Osteocyte (in vitro differentiated cells): ENCODE measurements at regions not wholly inside any gene's neighbourhood (a gene's known extent, or its start where the extent isn't known, plus 50 kb on each side); places are given as distances from the start of the nearest gene placed in this dataset.

Source experiments
- DNase-seq: peaks from one replicate; pipeline ENCODE4 v3.0.0; 2021; ENCODE audit warnings: mixed read lengths; ENCODE audit not compliant: unreplicated experiment; ENCODE audit errors: extremely low spot score
- H3K27ac Mint-ChIP-seq: one replicate; pipeline ENCODE4 v1.8.0; 2021; ENCODE audit warnings: mild to moderate bottlenecking, mixed read lengths; ENCODE audit not compliant: unreplicated experiment
- H3K27me3 Mint-ChIP-seq: one replicate; pipeline ENCODE4 v1.8.0; 2021; ENCODE audit warnings: mixed read lengths; ENCODE audit not compliant: unreplicated experiment
- H3K36me3 Mint-ChIP-seq: one replicate; pipeline ENCODE4 v1.8.0; 2021; ENCODE audit warnings: mixed read lengths; ENCODE audit not compliant: unreplicated experiment
- H3K4me1 Mint-ChIP-seq: one replicate; pipeline ENCODE4 v1.8.0; 2021; ENCODE audit warnings: mixed read lengths; ENCODE audit not compliant: unreplicated experiment
- H3K4me3 Mint-ChIP-seq: one replicate; pipeline ENCODE4 v1.8.0; 2021; ENCODE audit warnings: mild to moderate bottlenecking, moderate library complexity, mixed read lengths; ENCODE audit not compliant: unreplicated experiment
- H3K9me3 Mint-ChIP-seq: one replicate; pipeline ENCODE4 v1.8.0; 2021; ENCODE audit warnings: mixed read lengths; ENCODE audit not compliant: unreplicated experiment
- TF ChIP-seq, protein P1 (sequence below): fragments of 200-600 bp; sonication (generic); IDR thresholded peaks from 2 replicates; pipeline ENCODE4 v1.5.0; 2021; ENCODE audit warnings: antibody characterized with exemption, mild to moderate bottlenecking, moderate library complexity

DNA sequence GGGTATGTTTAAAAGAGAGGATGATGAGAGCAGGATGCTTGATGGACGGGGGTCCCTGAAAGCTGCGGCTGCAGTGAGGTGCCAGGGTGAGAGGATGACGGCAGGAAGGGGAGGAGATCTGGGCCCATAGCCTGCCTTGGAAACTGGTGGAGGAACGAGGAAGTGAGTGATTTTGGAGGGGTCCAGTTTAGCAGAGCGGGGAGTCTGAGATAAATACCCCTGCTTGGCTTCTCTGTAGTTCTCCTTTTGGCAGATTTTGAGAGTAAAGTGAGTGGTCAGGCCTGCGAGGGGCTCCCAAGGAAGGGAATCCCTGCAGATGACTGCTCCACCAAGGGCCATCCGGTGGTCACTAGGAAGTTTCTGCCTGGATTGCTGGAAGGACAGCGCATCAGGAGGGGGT lies 98.5 kb upstream of the PTCH1 start:
- Mint-ChIP-seq H3K36me3 (no peaks in the 10 kb centered on the region), H3K4me3 (no peak overlapping the region), H3K9me3 (peaks cover 3% of the 10 kb centered on the region), H3K27me3 (peaks cover 27% of the 10 kb centered on the region), H3K4me1 (no peaks in the 10 kb centered on the region), H3K27ac (no peak overlapping the region)
- DNase-seq, result no peak
- TF ChIP-seq, protein P1, sequence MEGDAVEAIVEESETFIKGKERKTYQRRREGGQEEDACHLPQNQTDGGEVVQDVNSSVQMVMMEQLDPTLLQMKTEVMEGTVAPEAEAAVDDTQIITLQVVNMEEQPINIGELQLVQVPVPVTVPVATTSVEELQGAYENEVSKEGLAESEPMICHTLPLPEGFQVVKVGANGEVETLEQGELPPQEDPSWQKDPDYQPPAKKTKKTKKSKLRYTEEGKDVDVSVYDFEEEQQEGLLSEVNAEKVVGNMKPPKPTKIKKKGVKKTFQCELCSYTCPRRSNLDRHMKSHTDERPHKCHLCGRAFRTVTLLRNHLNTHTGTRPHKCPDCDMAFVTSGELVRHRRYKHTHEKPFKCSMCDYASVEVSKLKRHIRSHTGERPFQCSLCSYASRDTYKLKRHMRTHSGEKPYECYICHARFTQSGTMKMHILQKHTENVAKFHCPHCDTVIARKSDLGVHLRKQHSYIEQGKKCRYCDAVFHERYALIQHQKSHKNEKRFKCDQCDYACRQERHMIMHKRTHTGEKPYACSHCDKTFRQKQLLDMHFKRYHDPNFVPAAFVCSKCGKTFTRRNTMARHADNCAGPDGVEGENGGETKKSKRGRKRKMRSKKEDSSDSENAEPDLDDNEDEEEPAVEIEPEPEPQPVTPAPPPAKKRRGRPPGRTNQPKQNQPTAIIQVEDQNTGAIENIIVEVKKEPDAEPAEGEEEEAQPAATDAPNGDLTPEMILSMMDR, result no peak

DNA sequence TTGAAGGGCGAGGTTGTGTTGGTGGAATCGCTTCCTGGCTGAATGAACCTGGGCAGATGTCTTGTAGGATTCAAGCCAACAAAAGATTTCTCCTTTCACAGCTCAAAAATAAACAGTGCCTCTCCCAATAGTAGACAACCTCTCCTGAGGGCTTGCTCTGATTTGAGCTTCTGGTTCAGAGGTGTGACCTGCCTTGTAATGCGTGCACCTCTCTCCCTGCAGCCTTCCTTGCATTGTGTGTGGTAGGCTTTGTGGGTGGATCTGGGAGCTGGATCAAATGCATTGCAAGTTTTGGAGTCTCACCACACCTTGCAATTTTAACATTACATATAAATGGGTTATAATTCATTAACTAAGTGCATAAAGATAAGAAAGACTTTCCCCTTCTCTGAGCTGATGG lies 96.9 kb upstream of the PTCH1 start:
- TF ChIP-seq, protein P1, result no peak
- no peak for DNase-seq
- Mint-ChIP-seq H3K27ac (no peak overlapping the region), H3K4me3 (no peak overlapping the region), H3K9me3 (peaks cover 3% of the 10 kb centered on the region), H3K36me3 (no peaks in the 10 kb centered on the region), H3K27me3 (peaks cover 24% of the 10 kb centered on the region), H3K4me1 (no peaks in the 10 kb centered on the region)

DNA sequence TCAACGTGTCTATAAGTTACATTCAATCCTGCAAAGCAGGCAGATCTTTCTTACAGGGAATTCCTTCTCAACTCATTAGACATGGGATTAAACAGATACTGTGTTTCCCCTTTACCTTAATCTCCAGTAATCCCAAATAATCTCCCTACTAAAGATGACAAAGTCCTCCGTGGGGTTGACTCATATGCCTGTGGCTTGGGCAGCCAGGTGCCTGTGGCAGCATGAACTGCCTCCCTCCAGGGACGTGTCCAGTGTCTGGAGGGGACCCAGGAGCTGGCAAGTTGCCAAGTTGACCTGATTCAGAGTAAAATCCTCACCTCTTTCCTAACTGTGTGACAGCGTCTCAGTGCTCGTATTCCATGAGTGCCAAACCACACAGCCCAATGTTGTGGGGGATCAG lies 94.6 kb upstream of the PTCH1 start:
- DNase-seq, result no peak
- H3K4me1 Mint-ChIP-seq, result peaks cover 1% of the 10 kb centered on the region
- TF ChIP-seq, protein P1, result no peak
- H3K27ac Mint-ChIP-seq, result no peak overlapping the region
- no peak overlapping the region for H3K4me3 Mint-ChIP-seq
- H3K9me3 Mint-ChIP-seq, result peaks cover 3% of the 10 kb centered on the region
- H3K27me3 Mint-ChIP-seq, result peaks cover 15% of the 10 kb centered on the region
- no peaks in the 10 kb centered on the region for H3K36me3 Mint-ChIP-seq

DNA sequence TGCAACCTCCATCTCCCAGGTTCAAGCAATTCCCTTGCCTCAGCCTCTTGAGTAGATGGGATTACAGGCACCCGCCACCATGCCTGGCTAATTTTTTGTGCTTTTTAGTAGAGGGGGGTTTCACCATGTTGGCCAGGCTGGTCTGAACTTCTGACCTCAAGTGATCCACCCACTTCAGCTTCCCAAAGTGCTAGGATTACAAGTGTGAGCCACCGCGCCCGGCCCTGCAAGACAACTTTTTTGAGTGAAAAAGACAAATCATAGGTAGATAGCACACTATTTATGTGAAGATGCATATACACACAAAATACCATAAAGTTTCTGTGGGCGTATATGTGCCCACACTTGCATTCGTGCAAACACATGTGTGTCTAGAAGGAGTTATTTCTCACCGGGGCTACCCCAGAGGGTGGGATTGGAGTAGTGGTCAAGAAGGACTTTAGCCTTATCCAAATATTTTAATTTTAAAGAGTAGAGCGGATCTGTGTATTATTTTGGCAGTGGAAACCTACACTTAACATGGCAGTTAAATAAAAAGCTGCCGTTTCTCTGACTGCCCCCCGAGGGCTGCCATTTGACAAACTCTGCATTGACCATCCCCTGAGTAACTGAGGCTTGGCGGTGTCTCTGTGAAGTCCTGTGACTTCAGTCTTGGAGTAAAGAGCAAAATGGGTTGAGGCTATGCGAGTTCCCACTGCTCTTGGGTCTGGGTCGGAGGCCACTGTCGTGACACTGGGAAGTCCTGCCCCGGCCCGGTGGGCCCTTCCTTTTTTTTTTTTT lies 93.4 kb upstream of the PTCH1 start:
- no peaks in the 10 kb centered on the region for H3K36me3 Mint-ChIP-seq

DNA sequence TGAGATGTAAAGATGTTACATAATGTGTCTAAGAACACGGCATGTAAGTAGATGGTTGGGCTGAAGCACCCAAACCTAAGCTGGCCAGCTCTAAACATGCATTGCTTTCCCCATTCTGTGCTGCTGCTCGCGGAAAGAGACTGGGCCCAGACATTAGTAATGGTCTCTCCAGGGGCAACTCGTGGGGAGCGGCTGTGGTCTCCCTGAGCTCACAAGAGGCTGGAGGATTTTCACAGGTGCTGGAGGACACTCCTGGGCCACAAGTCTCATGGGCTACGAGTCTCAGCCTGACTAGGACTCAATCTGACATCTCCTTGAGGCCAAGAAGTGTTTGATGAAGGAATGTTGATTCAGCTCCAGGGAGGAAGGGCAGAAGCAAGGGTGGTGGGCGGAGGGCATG lies 92.7 kb upstream of the PTCH1 start:
- Mint-ChIP-seq H3K27ac (no peak overlapping the region), H3K4me1 (peaks cover 3% of the 10 kb centered on the region), H3K27me3 (peaks cover 10% of the 10 kb centered on the region), H3K9me3 (peaks cover 3% of the 10 kb centered on the region), H3K4me3 (no peak overlapping the region), H3K36me3 (no peaks in the 10 kb centered on the region)
- TF ChIP-seq, protein P1, result no peak
- no peak for DNase-seq

More for the DNA sequence above, 93.4 kb upstream of the PTCH1 start:
- Mint-ChIP-seq H3K27me3 (peaks cover 15% of the 10 kb centered on the region), H3K9me3 (peaks cover 3% of the 10 kb centered on the region), H3K4me1 (peaks cover 3% of the 10 kb centered on the region), H3K4me3 (no peak overlapping the region), H3K27ac (no peak overlapping the region)
- TF ChIP-seq, protein P1, result no peak
- no peak for DNase-seq
